ENCODE measurements at regions not wholly inside any gene's neighbourhood (a gene's known extent, or its start where the extent isn't known, plus 50 kb on each side); places are given as distances from the start of the nearest gene placed in this dataset.

GRCh38 chrX:27924261-27924660 is 57.0 kb downstream of the DCAF8L1 start:
- TF ChIP-seq EP300 (IDR thresholded peaks at IDR 0.05) (no peak), CTCF (IDR thresholded peaks at IDR 0.05) (no peak), POLR2AphosphoS5 (IDR thresholded peaks at IDR 0.05) (no peak), POLR2A (IDR thresholded peaks at IDR 0.05) (no peak)
